Endothelial cell of umbilical vein (primary cell): ENCODE measurements at regions not wholly inside any gene's neighbourhood (a gene's known extent, or its start where the extent isn't known, plus 50 kb on each side); places are given as distances from the start of the nearest gene placed in this dataset.

Experiments
- EZH2 ChIP-seq: IDR thresholded peaks from 2 replicates; pipeline ENCODE4 v1.6.1; 2012; ENCODE audit warnings: borderline replicate concordance, low read depth, mild to moderate bottlenecking, moderate library complexity, low read length, inconsistent platforms; ENCODE audit not compliant: severe bottlenecking
- MYC ChIP-seq: IDR thresholded peaks from one replicate; pipeline ENCODE4 v1.6.1; 2011; ENCODE audit warnings: mild to moderate bottlenecking, low read depth, low read length

DNA sequence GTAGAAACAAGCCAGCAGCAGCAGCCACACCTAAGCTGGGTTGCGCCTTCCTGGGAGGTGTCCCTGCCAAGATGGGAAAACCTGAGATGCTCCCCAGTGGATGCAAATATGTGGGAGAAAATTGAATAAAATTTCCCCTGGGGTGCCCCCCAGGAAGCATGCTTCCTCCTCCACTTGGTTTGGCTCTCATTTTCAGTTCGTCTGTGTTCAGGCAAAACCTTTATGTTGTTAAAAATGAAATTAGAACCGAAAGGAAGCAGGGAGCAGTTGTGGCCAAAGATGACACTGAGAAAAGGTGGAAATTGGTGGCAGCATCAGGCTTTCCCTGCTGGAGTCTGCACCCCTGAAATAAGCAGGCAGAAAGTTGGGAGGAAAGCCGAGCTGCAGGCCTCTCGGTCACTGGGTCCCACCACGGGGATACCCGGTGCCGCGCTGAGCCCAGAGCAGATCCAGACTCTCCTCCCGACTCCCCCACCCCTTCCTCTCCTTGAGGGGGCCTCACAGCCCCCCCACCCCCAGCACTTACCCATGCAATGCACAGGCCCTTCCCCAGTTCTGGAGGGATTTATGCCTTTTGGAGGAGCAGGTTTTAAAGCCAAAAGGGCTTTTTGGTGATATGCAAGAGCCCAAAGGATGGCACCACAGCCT is 267.7 kb upstream of the SPRED2 start:
- no peak for TF ChIP-seq MYC
- TF ChIP-seq EZH2: no peak
